ENCODE measurements at regions not wholly inside any gene's neighbourhood (a gene's known extent, or its start where the extent isn't known, plus 50 kb on each side); places are given as distances from the start of the nearest gene placed in this dataset.

- no peak overlapping the region for H2AFZ ChIP-seq
- no peaks in the 10 kb centered on the region for H3K36me3 ChIP-seq (replicated peaks; ENCODE audit: insufficient read depth, low read depth)
- no peaks in the 10 kb centered on the region for H4K20me1 ChIP-seq (ENCODE audit: insufficient read depth, poor library complexity, severe bottlenecking)
- no peak overlapping the region for H3K4me2 ChIP-seq
- H3K79me2 ChIP-seq, result no peaks in the 10 kb centered on the region
- no peak for DNase-seq (ENCODE audit: low spot score)
- H3K27me3 ChIP-seq, result no peaks in the 10 kb centered on the region
- no peak overlapping the region for H3K27ac ChIP-seq
- WGBS (ENCODE audit: low lambda C conversion rate, missing lambda C conversion rate), result 85% methylated on average over 11 of the region's 11 CpGs
- no peaks in the 10 kb centered on the region for H3K4me1 ChIP-seq (ENCODE audit: insufficient read depth)
- no peaks in the 10 kb centered on the region for H3K9me3 ChIP-seq (ENCODE audit: low read depth)
- H3K9me2 ChIP-seq (replicated peaks; ENCODE audit: insufficient read depth), result no peaks in the 10 kb centered on the region
- no peak overlapping the region for H3K4me3 ChIP-seq
- no peak for TF ChIP-seq EZH2phosphoT487 (IDR thresholded peaks at IDR 0.05; ENCODE audit: low read depth, severe bottlenecking, unreplicated experiment)
- TF ChIP-seq EZH2 (IDR thresholded peaks at IDR 0.05; ENCODE audit: borderline replicate concordance), result no peak
- TF ChIP-seq CTCF (IDR thresholded peaks at IDR 0.05; ENCODE audit: poor library complexity), result no peak
Measured at GRCh38 chr3:44080474-44081072, 161.1 kb upstream of the TOPAZ1 start.

GRCh38 chr3:44090036-44090435, 151.7 kb upstream of the TOPAZ1 start:
- no peaks in the 10 kb centered on the region for H3K79me2 ChIP-seq
- no peak for TF ChIP-seq EZH2 (IDR thresholded peaks at IDR 0.05; ENCODE audit: borderline replicate concordance)
- no peak for TF ChIP-seq CTCF (IDR thresholded peaks at IDR 0.05; ENCODE audit: poor library complexity)
- TF ChIP-seq EZH2phosphoT487 (IDR thresholded peaks at IDR 0.05; ENCODE audit: low read depth, severe bottlenecking, unreplicated experiment), result no peak
- no peak overlapping the region for H2AFZ ChIP-seq
- H3K36me3 ChIP-seq (replicated peaks; ENCODE audit: insufficient read depth, low read depth), result no peaks in the 10 kb centered on the region
- H4K20me1 ChIP-seq (ENCODE audit: insufficient read depth, poor library complexity, severe bottlenecking), result no peaks in the 10 kb centered on the region
- H3K4me2 ChIP-seq, result no peak overlapping the region
- 76% methylated on average over 2 of the region's 2 CpGs for WGBS (ENCODE audit: low lambda C conversion rate, missing lambda C conversion rate)
- DNase-seq (ENCODE audit: low spot score), result no peak
- H3K4me3 ChIP-seq, result no peak overlapping the region
- H3K9me2 ChIP-seq (replicated peaks; ENCODE audit: insufficient read depth), result no peaks in the 10 kb centered on the region
- no peak overlapping the region for H3K27ac ChIP-seq
- no peaks in the 10 kb centered on the region for H3K9me3 ChIP-seq (ENCODE audit: low read depth)
- H3K27me3 ChIP-seq, result no peaks in the 10 kb centered on the region
- H3K4me1 ChIP-seq (ENCODE audit: insufficient read depth), result no peaks in the 10 kb centered on the region

DNA sequence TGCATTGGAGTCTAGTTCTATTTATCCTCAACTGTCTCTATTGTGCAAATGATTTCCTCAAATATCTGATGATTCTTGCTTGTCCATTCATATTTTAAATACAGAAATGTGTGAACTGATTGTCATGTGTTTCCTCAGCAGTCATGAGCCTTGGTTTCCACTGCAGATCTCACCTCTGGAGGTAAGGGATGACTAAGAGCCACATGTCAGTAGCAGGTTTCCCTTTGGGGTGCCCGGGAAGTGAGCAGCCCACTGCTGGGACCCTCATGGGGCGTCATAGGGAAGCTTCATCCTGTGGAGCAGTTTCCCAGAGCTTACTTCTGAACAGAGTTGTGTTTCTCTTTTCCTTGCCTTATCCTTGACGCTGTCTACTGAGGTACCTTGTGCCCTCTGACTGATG, 149.2 kb upstream of the TOPAZ1 start:
- Histone ChIP-seq H3K4me2 (no peak overlapping the region), H2AFZ (no peak overlapping the region), H3K79me2 (no peaks in the 10 kb centered on the region), H3K27me3 (no peaks in the 10 kb centered on the region), H3K4me3 (no peak overlapping the region), H3K4me1 (ENCODE audit: insufficient read depth) (no peaks in the 10 kb centered on the region), H3K27ac (no peak overlapping the region), H3K9me3 (ENCODE audit: low read depth) (no peaks in the 10 kb centered on the region), H4K20me1 (ENCODE audit: insufficient read depth, poor library complexity, severe bottlenecking) (no peaks in the 10 kb centered on the region), H3K9me2 (replicated peaks; ENCODE audit: insufficient read depth) (no peaks in the 10 kb centered on the region), H3K36me3 (replicated peaks; ENCODE audit: insufficient read depth, low read depth) (no peaks in the 10 kb centered on the region)
- 93% methylated on average over 3 of the region's 3 CpGs for WGBS (ENCODE audit: low lambda C conversion rate, missing lambda C conversion rate)
- DNase-seq (ENCODE audit: low spot score), result no peak
- TF ChIP-seq EZH2phosphoT487 (IDR thresholded peaks at IDR 0.05; ENCODE audit: low read depth, severe bottlenecking, unreplicated experiment) (no peak), EZH2 (IDR thresholded peaks at IDR 0.05; ENCODE audit: borderline replicate concordance) (no peak), CTCF (IDR thresholded peaks at IDR 0.05; ENCODE audit: poor library complexity) (no peak)

Measured in hepatocyte (in vitro differentiated cells).